ENCODE measurements at regions not wholly inside any gene's neighbourhood (a gene's known extent, or its start where the extent isn't known, plus 50 kb on each side); places are given as distances from the start of the nearest gene placed in this dataset.

- no peak for TF ChIP-seq CTCF (IDR thresholded peaks at IDR 0.05; ENCODE audit: extremely low read depth, missing control alignments)
- DNase-seq (ENCODE audit: low spot score), result no peak
Measured at GRCh38 chr4:84032372-84032771, 466.7 kb downstream of the NKX6-1 start.

GRCh38 chr4:84031401-84031800 is 467.7 kb downstream of the NKX6-1 start:
- no peak for TF ChIP-seq CTCF (IDR thresholded peaks at IDR 0.05; ENCODE audit: extremely low read depth, missing control alignments)

GRCh38 chr4:84028340-84028739 is 470.8 kb downstream of the NKX6-1 start:
- no peak for DNase-seq (ENCODE audit: low spot score)
- no peak for TF ChIP-seq CTCF (IDR thresholded peaks at IDR 0.05; ENCODE audit: extremely low read depth, missing control alignments)

More at GRCh38 chr4:84031401-84031800, 467.7 kb downstream of the NKX6-1 start:
- no peak for DNase-seq (ENCODE audit: low spot score)

- no peak for TF ChIP-seq CTCF (IDR thresholded peaks at IDR 0.05; ENCODE audit: extremely low read depth, missing control alignments)
- no peak for DNase-seq (ENCODE audit: low spot score)
Measured at GRCh38 chr4:84024405-84024804, 474.7 kb downstream of the NKX6-1 start.

GRCh38 chr4:84022564-84022963 is 476.5 kb downstream of the NKX6-1 start:
- TF ChIP-seq CTCF (IDR thresholded peaks at IDR 0.05; ENCODE audit: extremely low read depth, missing control alignments), result no peak
- no peak for DNase-seq (ENCODE audit: low spot score)

- no peak for DNase-seq (ENCODE audit: low spot score)
Measured at GRCh38 chr4:84019626-84020025, 479.5 kb downstream of the NKX6-1 start.

GRCh38 chr4:84003046-84003445 is 467.1 kb downstream of the GPAT3 start:
- DNase-seq (ENCODE audit: low spot score), result no peak
- no peak for TF ChIP-seq CTCF (IDR thresholded peaks at IDR 0.05; ENCODE audit: extremely low read depth, missing control alignments)

More at GRCh38 chr4:84019626-84020025, 479.5 kb downstream of the NKX6-1 start:
- no peak for TF ChIP-seq CTCF (IDR thresholded peaks at IDR 0.05; ENCODE audit: extremely low read depth, missing control alignments)
